ENCODE measurements at regions not wholly inside any gene's neighbourhood (a gene's known extent, or its start where the extent isn't known, plus 50 kb on each side); places are given as distances from the start of the nearest gene placed in this dataset.

GRCh38 chr16:52165961-52166360 is 381.0 kb downstream of the TOX3 start:
- no peak overlapping the region for H3K27ac Mint-ChIP-seq

DNA sequence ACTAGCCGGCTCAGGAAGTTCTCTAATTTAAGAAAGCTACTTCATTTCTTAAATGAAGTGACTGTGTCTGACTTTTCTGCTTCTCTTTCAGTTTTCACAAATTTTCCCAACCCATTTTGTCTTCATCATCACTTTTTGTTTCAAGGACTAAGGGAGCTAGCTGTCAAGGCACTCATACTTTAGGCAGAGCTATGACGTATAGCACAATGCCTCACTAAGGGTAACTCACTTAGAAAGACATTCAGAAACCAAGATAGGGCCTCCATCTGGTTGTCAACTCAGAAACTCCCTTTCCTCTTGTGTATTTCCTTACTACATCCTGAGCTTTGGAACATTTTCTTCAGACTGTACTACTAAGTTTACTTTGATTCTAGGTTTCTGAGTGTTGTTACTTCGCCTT is 397.9 kb downstream of the TOX3 start:
- Histone ChIP-seq H2AFZ (no peak overlapping the region), H3K4me3 (no peak overlapping the region), H3K79me2 (replicated peaks; ENCODE audit: insufficient read depth) (no peaks in the 10 kb centered on the region), H4K20me1 (replicated peaks; ENCODE audit: insufficient read depth) (no peaks in the 10 kb centered on the region), H3K27ac (ENCODE audit: low read depth) (no peak overlapping the region), H3K9me2 (ENCODE audit: insufficient read depth) (no peaks in the 10 kb centered on the region), H3F3A (replicated peaks; ENCODE audit: low read depth) (no peaks in the 10 kb centered on the region), H3K4me1 (ENCODE audit: insufficient read depth) (no peaks in the 10 kb centered on the region), H3K36me3 (ENCODE audit: insufficient read depth) (no peaks in the 10 kb centered on the region), H3K4me2 (no peak overlapping the region), H3K27me3 (ENCODE audit: insufficient read depth) (no peaks in the 10 kb centered on the region)
- H3K4me1 Mint-ChIP-seq: no peaks in the 10 kb centered on the region
- no peak for DNase-seq (ENCODE audit: low spot score)
- no peaks in the 10 kb centered on the region for H3K27me3 Mint-ChIP-seq (ENCODE audit: insufficient read depth, low read depth, poor library complexity)
- no peaks in the 10 kb centered on the region for H3K36me3 Mint-ChIP-seq (ENCODE audit: low read depth)
- H3K27ac Mint-ChIP-seq: no peak overlapping the region
- no peak overlapping the region for H3K4me3 Mint-ChIP-seq
- ATAC-seq: no peak
- H3K9me3 Mint-ChIP-seq: no peaks in the 10 kb centered on the region
- TF ChIP-seq, protein P1, sequence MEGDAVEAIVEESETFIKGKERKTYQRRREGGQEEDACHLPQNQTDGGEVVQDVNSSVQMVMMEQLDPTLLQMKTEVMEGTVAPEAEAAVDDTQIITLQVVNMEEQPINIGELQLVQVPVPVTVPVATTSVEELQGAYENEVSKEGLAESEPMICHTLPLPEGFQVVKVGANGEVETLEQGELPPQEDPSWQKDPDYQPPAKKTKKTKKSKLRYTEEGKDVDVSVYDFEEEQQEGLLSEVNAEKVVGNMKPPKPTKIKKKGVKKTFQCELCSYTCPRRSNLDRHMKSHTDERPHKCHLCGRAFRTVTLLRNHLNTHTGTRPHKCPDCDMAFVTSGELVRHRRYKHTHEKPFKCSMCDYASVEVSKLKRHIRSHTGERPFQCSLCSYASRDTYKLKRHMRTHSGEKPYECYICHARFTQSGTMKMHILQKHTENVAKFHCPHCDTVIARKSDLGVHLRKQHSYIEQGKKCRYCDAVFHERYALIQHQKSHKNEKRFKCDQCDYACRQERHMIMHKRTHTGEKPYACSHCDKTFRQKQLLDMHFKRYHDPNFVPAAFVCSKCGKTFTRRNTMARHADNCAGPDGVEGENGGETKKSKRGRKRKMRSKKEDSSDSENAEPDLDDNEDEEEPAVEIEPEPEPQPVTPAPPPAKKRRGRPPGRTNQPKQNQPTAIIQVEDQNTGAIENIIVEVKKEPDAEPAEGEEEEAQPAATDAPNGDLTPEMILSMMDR (conservative IDR thresholded peaks at IDR 0.05; ENCODE audit: low read depth in 2 of 2): no peak
- TF ChIP-seq STAT1 (IDR thresholded peaks at IDR 0.05; ENCODE audit: unreplicated experiment) (no peak), JUNB (IDR thresholded peaks at IDR 0.05; ENCODE audit: unreplicated experiment) (no peak), POLR2AphosphoS5 (IDR thresholded peaks at IDR 0.05; ENCODE audit: low read depth) (no peak), REST (IDR thresholded peaks at IDR 0.05; ENCODE audit: unreplicated experiment) (no peak), ZNF331 (CRISPR knock-in tag; IDR thresholded peaks at IDR 0.05; ENCODE audit: low read depth) (no peak), CREB1 (CRISPR knock-in tag; IDR thresholded peaks at IDR 0.05; ENCODE audit: low read depth) (no peak), ETS1 (IDR thresholded peaks at IDR 0.05) (no peak)
- TF ChIP-seq, protein P2, sequence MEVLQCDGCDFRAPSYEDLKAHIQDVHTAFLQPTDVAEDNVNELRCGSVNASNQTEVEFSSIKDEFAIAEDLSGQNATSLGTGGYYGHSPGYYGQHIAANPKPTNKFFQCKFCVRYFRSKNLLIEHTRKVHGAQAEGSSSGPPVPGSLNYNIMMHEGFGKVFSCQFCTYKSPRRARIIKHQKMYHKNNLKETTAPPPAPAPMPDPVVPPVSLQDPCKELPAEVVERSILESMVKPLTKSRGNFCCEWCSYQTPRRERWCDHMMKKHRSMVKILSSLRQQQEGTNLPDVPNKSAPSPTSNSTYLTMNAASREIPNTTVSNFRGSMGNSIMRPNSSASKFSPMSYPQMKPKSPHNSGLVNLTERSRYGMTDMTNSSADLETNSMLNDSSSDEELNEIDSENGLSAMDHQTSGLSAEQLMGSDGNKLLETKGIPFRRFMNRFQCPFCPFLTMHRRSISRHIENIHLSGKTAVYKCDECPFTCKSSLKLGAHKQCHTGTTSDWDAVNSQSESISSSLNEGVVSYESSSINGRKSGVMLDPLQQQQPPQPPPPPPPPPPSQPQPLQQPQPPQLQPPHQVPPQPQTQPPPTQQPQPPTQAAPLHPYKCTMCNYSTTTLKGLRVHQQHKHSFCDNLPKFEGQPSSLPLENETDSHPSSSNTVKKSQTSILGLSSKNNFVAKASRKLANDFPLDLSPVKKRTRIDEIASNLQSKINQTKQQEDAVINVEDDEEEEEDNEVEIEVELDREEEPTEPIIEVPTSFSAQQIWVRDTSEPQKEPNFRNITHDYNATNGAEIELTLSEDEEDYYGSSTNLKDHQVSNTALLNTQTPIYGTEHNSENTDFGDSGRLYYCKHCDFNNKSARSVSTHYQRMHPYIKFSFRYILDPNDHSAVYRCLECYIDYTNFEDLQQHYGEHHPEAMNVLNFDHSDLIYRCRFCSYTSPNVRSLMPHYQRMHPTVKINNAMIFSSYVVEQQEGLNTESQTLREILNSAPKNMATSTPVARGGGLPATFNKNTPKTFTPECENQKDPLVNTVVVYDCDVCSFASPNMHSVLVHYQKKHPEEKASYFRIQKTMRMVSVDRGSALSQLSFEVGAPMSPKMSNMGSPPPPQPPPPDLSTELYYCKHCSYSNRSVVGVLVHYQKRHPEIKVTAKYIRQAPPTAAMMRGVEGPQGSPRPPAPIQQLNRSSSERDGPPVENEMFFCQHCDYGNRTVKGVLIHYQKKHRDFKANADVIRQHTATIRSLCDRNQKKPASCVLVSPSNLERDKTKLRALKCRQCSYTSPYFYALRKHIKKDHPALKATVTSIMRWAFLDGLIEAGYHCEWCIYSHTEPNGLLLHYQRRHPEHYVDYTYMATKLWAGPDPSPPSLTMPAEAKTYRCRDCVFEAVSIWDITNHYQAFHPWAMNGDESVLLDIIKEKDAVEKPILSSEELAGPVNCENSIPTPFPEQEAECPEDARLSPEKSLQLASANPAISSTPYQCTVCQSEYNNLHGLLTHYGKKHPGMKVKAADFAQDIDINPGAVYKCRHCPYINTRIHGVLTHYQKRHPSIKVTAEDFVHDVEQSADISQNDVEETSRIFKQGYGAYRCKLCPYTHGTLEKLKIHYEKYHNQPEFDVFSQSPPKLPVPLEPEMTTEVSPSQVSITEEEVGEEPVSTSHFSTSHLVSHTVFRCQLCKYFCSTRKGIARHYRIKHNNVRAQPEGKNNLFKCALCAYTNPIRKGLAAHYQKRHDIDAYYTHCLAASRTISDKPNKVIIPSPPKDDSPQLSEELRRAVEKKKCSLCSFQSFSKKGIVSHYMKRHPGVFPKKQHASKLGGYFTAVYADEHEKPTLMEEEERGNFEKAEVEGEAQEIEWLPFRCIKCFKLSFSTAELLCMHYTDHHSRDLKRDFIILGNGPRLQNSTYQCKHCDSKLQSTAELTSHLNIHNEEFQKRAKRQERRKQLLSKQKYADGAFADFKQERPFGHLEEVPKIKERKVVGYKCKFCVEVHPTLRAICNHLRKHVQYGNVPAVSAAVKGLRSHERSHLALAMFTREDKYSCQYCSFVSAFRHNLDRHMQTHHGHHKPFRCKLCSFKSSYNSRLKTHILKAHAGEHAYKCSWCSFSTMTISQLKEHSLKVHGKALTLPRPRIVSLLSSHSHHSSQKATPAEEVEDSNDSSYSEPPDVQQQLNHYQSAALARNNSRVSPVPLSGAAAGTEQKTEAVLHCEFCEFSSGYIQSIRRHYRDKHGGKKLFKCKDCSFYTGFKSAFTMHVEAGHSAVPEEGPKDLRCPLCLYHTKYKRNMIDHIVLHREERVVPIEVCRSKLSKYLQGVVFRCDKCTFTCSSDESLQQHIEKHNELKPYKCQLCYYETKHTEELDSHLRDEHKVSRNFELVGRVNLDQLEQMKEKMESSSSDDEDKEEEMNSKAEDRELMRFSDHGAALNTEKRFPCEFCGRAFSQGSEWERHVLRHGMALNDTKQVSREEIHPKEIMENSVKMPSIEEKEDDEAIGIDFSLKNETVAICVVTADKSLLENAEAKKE (CRISPR knock-in tag; IDR thresholded peaks at IDR 0.05): no peak

More at GRCh38 chr16:52165961-52166360, 381.0 kb downstream of the TOX3 start:
- Histone ChIP-seq H3F3A (replicated peaks; ENCODE audit: low read depth) (no peaks in the 10 kb centered on the region), H3K4me2 (no peak overlapping the region), H3K4me3 (no peak overlapping the region), H3K27ac (ENCODE audit: low read depth) (no peak overlapping the region), H3K4me1 (ENCODE audit: insufficient read depth) (no peaks in the 10 kb centered on the region), H3K79me2 (replicated peaks; ENCODE audit: insufficient read depth) (no peaks in the 10 kb centered on the region), H3K9me2 (ENCODE audit: insufficient read depth) (0 out of 2 replicates have a peak, but pooled peaks cover 3% of the 10 kb centered on the region), H2AFZ (no peak overlapping the region), H3K36me3 (ENCODE audit: insufficient read depth) (no peaks in the 10 kb centered on the region), H3K27me3 (ENCODE audit: insufficient read depth) (no peaks in the 10 kb centered on the region), H4K20me1 (replicated peaks; ENCODE audit: insufficient read depth) (no peaks in the 10 kb centered on the region)
- Mint-ChIP-seq H3K9me3 (no peaks in the 10 kb centered on the region), H3K36me3 (ENCODE audit: low read depth) (no peaks in the 10 kb centered on the region), H3K27me3 (ENCODE audit: insufficient read depth, low read depth, poor library complexity) (no peaks in the 10 kb centered on the region), H3K4me3 (no peak overlapping the region), H3K4me1 (no peaks in the 10 kb centered on the region; the same call in 2 of the 3 replicates)
- no peak for DNase-seq (ENCODE audit: low spot score)
- TF ChIP-seq EZH2 (IDR thresholded peaks at IDR 0.05; ENCODE audit: low read depth, unreplicated experiment) (no peak), JUNB (IDR thresholded peaks at IDR 0.05; ENCODE audit: unreplicated experiment) (no peak)
- no peak for ATAC-seq
